Heart left ventricle (tissue), 13 donors: ENCODE measurements at regions not wholly inside any gene's neighbourhood (a gene's known extent, or its start where the extent isn't known, plus 50 kb on each side); places are given as distances from the start of the nearest gene placed in this dataset.

ENCODE experiments used
- CTCF ChIP-seq, 12 donors: fragments of 200-600 bp; sonication (generic) in 4 of 12; IDR thresholded peaks; one replicate each; pipeline versions ENCODE4 v1.5.0 to v1.8.0; 2018 to 2022; ENCODE audit warnings: antibody characterized with exemption in 12 of 12, mild to moderate bottlenecking in 5 of 12
- POLR2A ChIP-seq, 2 donors: fragments of 450-650 bp; IDR thresholded peaks; one replicate each; pipeline ENCODE4 v1.6.1; 2017; ENCODE audit warnings: antibody characterized with exemption in 2 of 2, mild to moderate bottlenecking in 2 of 2, moderate library complexity in 2 of 2
- donor health status: ischemic (EF 13 %, LVEDD 7.1; RV severe dilation, severe dysfunction).
- donor health status: DM: no; HTN: yes; CAD: no.
- donor health status: DM: no; HTN: no; CAD: no.
- donor health status: ischemic (EF 25% LVEDD 6.9; RV normal size, moderate dysfunction).
- donor health status: ischemic (EF 25% LVEDD 5.7; RV mildly dilated, moderate dysfunction).
- donor health status: ischemic (EF 35%, LVEDD 5.7; RV mildly dilated, moderate dysfunction).
- donor health status: nonischemic (EF 11% LVEDD 7.7; RV severe dilation, severe dysfunction).
- donor health status: DM: yes; HTN: yes; CAD: no.
- donor health status: PGD.
- donor health status: ischemic (EF 29% LVEDD 5.4; RV normal size, mild dysfunction).
- donor health status: nonischemic (EF 23%, LVEDD 6.1; RV moderate dilation, normal function).

GRCh38 chr1:212519131-212519530, 86.4 kb downstream of the NENF start:
- no peak for TF ChIP-seq CTCF (IDR thresholded peaks at IDR 0.05)
- TF ChIP-seq POLR2A (IDR thresholded peaks at IDR 0.05) = no peak
